Omental fat pad (tissue), 3 donors: ENCODE measurements at regions not wholly inside any gene's neighbourhood (a gene's known extent, or its start where the extent isn't known, plus 50 kb on each side); places are given as distances from the start of the nearest gene placed in this dataset.

Experiments
- ATAC-seq: fragments of 150-250 bp; one replicate; pipeline ENCODE4 v1.9.1; 2016; ENCODE audit warnings: mild to moderate bottlenecking, moderate library complexity; ENCODE audit not compliant: low FRiP score
- DNase-seq: peaks from one replicate; pipeline ENCODE4 v3.0.0-alpha.2; 2019; ENCODE audit warnings: low spot score
- CTCF ChIP-seq, 3 donors: fragments of 450-650 bp; IDR thresholded peaks; one replicate each; pipeline ENCODE4 v1.5.1; 2016 to 2017; ENCODE audit warnings: antibody characterized with exemption in 3 of 3, mild to moderate bottlenecking in 3 of 3, moderate library complexity in 2 of 3

- ATAC-seq (no peak), DNase-seq (no peak)
- TF ChIP-seq CTCF (IDR thresholded peaks at IDR 0.05) = no peak
Observed at GRCh38 chr3:184659797-184660301, 52.0 kb downstream of the MAGEF1 start.

GRCh38 chr3:184658223-184658928 lies 53.5 kb downstream of the MAGEF1 start:
- no peak for TF ChIP-seq CTCF (IDR thresholded peaks at IDR 0.05)
- no peak for ATAC-seq

GRCh38 chr3:184656829-184657681 lies 54.8 kb downstream of the MAGEF1 start:
- ATAC-seq (peak; percentile 76), DNase-seq (no peak)
- TF ChIP-seq CTCF (IDR thresholded peaks at IDR 0.05) = no peak

More at GRCh38 chr3:184658223-184658928, 53.5 kb downstream of the MAGEF1 start:
- no peak for DNase-seq

GRCh38 chr3:184656458-184656828 lies 55.4 kb downstream of the MAGEF1 start:
- no peak for TF ChIP-seq CTCF (IDR thresholded peaks at IDR 0.05)
- peak; percentile 41 for ATAC-seq
- DNase-seq = no peak

- ATAC-seq (no peak), DNase-seq (no peak)
- TF ChIP-seq CTCF (IDR thresholded peaks at IDR 0.05) = no peak
Observed at GRCh38 chr3:184655597-184655996, 56.3 kb downstream of the MAGEF1 start.

- DNase-seq (no peak), ATAC-seq (no peak)
- no peak for TF ChIP-seq CTCF (IDR thresholded peaks at IDR 0.05)
Observed at GRCh38 chr3:184654375-184654774, 57.5 kb downstream of the MAGEF1 start.
